Liver (tissue), 3 donors: ENCODE measurements at regions not wholly inside any gene's neighbourhood (a gene's known extent, or its start where the extent isn't known, plus 50 kb on each side); places are given as distances from the start of the nearest gene placed in this dataset.

Source experiments
- CTCF ChIP-seq: fragments of 150-350 bp; IDR thresholded peaks from 2 replicates; pipeline ENCODE4 v1.5.1; 2017; ENCODE audit warnings: improper control_type of control experiment, low read depth, low read length; ENCODE audit not compliant: missing input control
- EGR1 ChIP-seq, 2 donors: IDR thresholded peaks; 2 replicates each; pipeline ENCODE4 v1.6.1; 2016 to 2018; ENCODE audit warnings: antibody characterized with exemption in 2 of 2, low read depth in 2 of 2
- GABPA ChIP-seq, 2 donors: IDR thresholded peaks in 1 of 2; conservative IDR thresholded peaks in 1 of 2; 2 replicates each; pipeline ENCODE4 v1.6.1; 2016; ENCODE audit warnings: antibody characterized with exemption in 2 of 2, mild to moderate bottlenecking in 1 of 2, moderate library complexity in 1 of 2
- JUND ChIP-seq, 2 donors: IDR thresholded peaks; 2 replicates each; pipeline ENCODE4 v1.6.1; 2016; ENCODE audit warnings: antibody characterized with exemption in 2 of 2
- MAX ChIP-seq: IDR thresholded peaks from 2 replicates; pipeline ENCODE4 v1.6.1; 2016; ENCODE audit warnings: antibody characterized with exemption
- NR2F2 ChIP-seq: IDR thresholded peaks from 2 replicates; pipeline ENCODE4 v1.6.1; 2016; ENCODE audit warnings: antibody characterized with exemption
- RAD21 ChIP-seq, 2 donors: IDR thresholded peaks; 2 replicates each; pipeline ENCODE4 v1.6.1; 2016; ENCODE audit warnings: antibody characterized with exemption in 2 of 2, mild to moderate bottlenecking in 2 of 2
- REST ChIP-seq: IDR thresholded peaks from 2 replicates; pipeline ENCODE4 v1.6.1; 2016; ENCODE audit warnings: antibody characterized with exemption, mild to moderate bottlenecking
- RXRA ChIP-seq, 2 donors: IDR thresholded peaks; 2 replicates each; pipeline ENCODE4 v1.6.1; 2017 to 2018; ENCODE audit warnings: antibody characterized with exemption in 2 of 2, mild to moderate bottlenecking in 1 of 2
- SP1 ChIP-seq: IDR thresholded peaks from 2 replicates; pipeline ENCODE4 v1.6.1; 2018; ENCODE audit warnings: antibody characterized with exemption, mild to moderate bottlenecking
- TAF1 ChIP-seq: conservative IDR thresholded peaks from 2 replicates; pipeline ENCODE4 v1.6.1; 2016; ENCODE audit warnings: antibody characterized with exemption, mild to moderate bottlenecking
- ZBTB33 ChIP-seq: IDR thresholded peaks from 2 replicates; pipeline ENCODE4 v1.6.1; 2016; ENCODE audit warnings: antibody characterized with exemption
- donor health status: healthy.
- donor health status: healthy.

GRCh38 chr16:6846452-6846851 is 486.2 kb upstream of the RBFOX1 start:
- TF ChIP-seq CTCF (no peak), RXRA (IDR thresholded peaks at IDR 0.05) (no peak), MAX (no peak), NR2F2 (no peak), GABPA (IDR thresholded peaks at IDR 0.05 in 1 of 2, conservative IDR thresholded peaks at IDR 0.05 in 1 of 2) (no peak), RAD21 (IDR thresholded peaks at IDR 0.05) (no peak), EGR1 (IDR thresholded peaks at IDR 0.05; ENCODE audit: low read depth in 2 of 2) (no peak), REST (no peak), JUND (IDR thresholded peaks at IDR 0.05) (no peak), TAF1 (no peak), ZBTB33 (no peak), SP1 (no peak)
